ENCODE measurements at regions not wholly inside any gene's neighbourhood (a gene's known extent, or its start where the extent isn't known, plus 50 kb on each side); places are given as distances from the start of the nearest gene placed in this dataset.

- Histone ChIP-seq H3K4me3 (ENCODE audit: low read depth, low read length) (no peak overlapping the region), H3K9me3 (ENCODE audit: control insufficient read depth, insufficient read depth, low read depth, low read length) (no peaks in the 10 kb centered on the region), H3K4me1 (ENCODE audit: control insufficient read depth, insufficient read depth, low read length) (no peaks in the 10 kb centered on the region), H3K27ac (ENCODE audit: extremely low read depth, low read depth, low read length) (no peak overlapping the region), H3K36me3 (ENCODE audit: control insufficient read depth in 2 of 2, insufficient read depth in 1 of 2, low read length in 2 of 2) (no peaks in the 10 kb centered on the region)
- POLR2A ChIA-PET, result no interaction called here
- CTCF ChIA-PET, result interaction anchor here (0.5 kb wide), 1 partner anchor 1172 kb away, joined by 3 read pairs; no protein-coding TSS in a partner anchor
- TF ChIP-seq ZEB2 (tag by site-specific recombination; IDR thresholded peaks at IDR 0.05) (no peak), ZNF311 (tag by site-specific recombination; IDR thresholded peaks at IDR 0.05; ENCODE audit: borderline replicate concordance) (no peak), ZNF121 (tag by site-specific recombination; IDR thresholded peaks at IDR 0.05) (no peak), ZNF404 (tag by site-specific recombination; IDR thresholded peaks at IDR 0.05) (no peak), ZNF830 (tag by site-specific recombination; IDR thresholded peaks at IDR 0.05; ENCODE audit: low read depth) (no peak), SCRT1 (tag by site-specific recombination; IDR thresholded peaks at IDR 0.05; ENCODE audit: borderline replicate concordance) (no peak)
These were observed 68.0 kb downstream of the UNCX start for GRCh38 chr7:1300636-1301035.

GRCh38 chr7:1301054-1301881, 68.6 kb downstream of the UNCX start:
- ChIA-PET POLR2A (no interaction called here), CTCF (no interaction called here)
- no peak for TF ChIP-seq ZNF174 (tag by site-specific recombination; IDR thresholded peaks at IDR 0.05)
- peak; percentile 22; the same call in 1 of the 2 replicates for TF ChIP-seq ZBTB17 (tag by site-specific recombination; IDR thresholded peaks at IDR 0.05)
- Histone ChIP-seq H3K4me1 (ENCODE audit: control insufficient read depth, insufficient read depth, low read length) (no peaks in the 10 kb centered on the region), H3K4me3 (ENCODE audit: low read depth, low read length) (no peak overlapping the region), H3K36me3 (ENCODE audit: control insufficient read depth in 2 of 2, insufficient read depth in 1 of 2, low read length in 2 of 2) (no peaks in the 10 kb centered on the region), H3K9me3 (ENCODE audit: control insufficient read depth, insufficient read depth, low read depth, low read length) (no peaks in the 10 kb centered on the region), H3K27ac (ENCODE audit: extremely low read depth, low read depth, low read length) (no peak overlapping the region)

- Histone ChIP-seq H3K4me3 (ENCODE audit: low read depth, low read length) (no peak overlapping the region), H3K9me3 (ENCODE audit: control insufficient read depth, insufficient read depth, low read depth, low read length) (no peaks in the 10 kb centered on the region), H3K4me1 (ENCODE audit: control insufficient read depth, insufficient read depth, low read length) (no peaks in the 10 kb centered on the region), H3K36me3 (ENCODE audit: control insufficient read depth in 2 of 2, insufficient read depth in 1 of 2, low read length in 2 of 2) (no peaks in the 10 kb centered on the region), H3K27ac (ENCODE audit: extremely low read depth, low read depth, low read length) (no peak overlapping the region)
- CTCF ChIA-PET, result no interaction called here
- POLR2A ChIA-PET, result no interaction called here
- no peak; the same call in 1 of the 2 replicates for TF ChIP-seq ZIC2 (tag by site-specific recombination; IDR thresholded peaks at IDR 0.05)
- TF ChIP-seq ZNF148 (tag by site-specific recombination; IDR thresholded peaks at IDR 0.05; ENCODE audit: borderline replicate concordance), result no peak
- no peak for TF ChIP-seq ZBTB7A (tag by site-specific recombination; IDR thresholded peaks at IDR 0.05; ENCODE audit: low read depth)
- TF ChIP-seq ZNF24 (tag by site-specific recombination; IDR thresholded peaks at IDR 0.05), result no peak
- TF ChIP-seq ZNF791 (tag by site-specific recombination; IDR thresholded peaks at IDR 0.05), result no peak
- TF ChIP-seq SALL2 (tag by site-specific recombination; IDR thresholded peaks at IDR 0.05; ENCODE audit: borderline replicate concordance), result no peak
- no peak for TF ChIP-seq PBX3 (CRISPR knock-in tag; IDR thresholded peaks at IDR 0.05)
These were observed 69.2 kb downstream of the UNCX start for GRCh38 chr7:1301882-1302251.

Data from HEK293 (cell line).